ENCODE measurements at regions not wholly inside any gene's neighbourhood (a gene's known extent, or its start where the extent isn't known, plus 50 kb on each side); places are given as distances from the start of the nearest gene placed in this dataset.

GRCh38 chr9:87211669-87212068 lies 264.4 kb upstream of the GAS1 start:
- DNase-seq = no peak

GRCh38 chr9:87212605-87213021 lies 265.3 kb upstream of the GAS1 start:
- peak; percentile 66 for DNase-seq

- DNase-seq = peak; percentile 74
These were observed 266.6 kb upstream of the GAS1 start for GRCh38 chr9:87213948-87214347.

- DNase-seq = no peak
These were observed 267.7 kb upstream of the GAS1 start for GRCh38 chr9:87214991-87215390.

DNA sequence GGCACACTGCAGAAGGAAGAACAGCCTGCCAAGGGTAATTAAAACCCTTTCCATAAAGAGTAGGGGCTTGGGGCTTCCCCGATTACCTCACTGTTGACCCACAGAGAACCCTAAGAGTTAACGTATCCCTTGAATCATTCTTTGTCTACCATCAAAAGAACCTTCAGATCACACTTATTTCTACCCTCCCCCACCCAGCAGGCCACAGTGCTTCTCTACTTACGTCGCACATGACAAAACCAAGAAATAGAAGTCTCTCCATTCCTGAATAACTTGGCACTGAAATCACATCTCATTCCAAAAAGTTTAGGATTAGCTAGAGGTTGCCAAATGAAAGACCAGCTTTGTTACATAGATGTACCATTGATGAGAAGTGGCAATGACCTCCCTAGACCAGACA lies 268.7 kb upstream of the GAS1 start:
- no peak for DNase-seq

GRCh38 chr9:87216897-87217455 lies 269.7 kb upstream of the GAS1 start:
- DNase-seq = no peak

GRCh38 chr9:87223392-87224246 lies 274.0 kb upstream of the DAPK1 start:
- DNase-seq = peak; percentile 71

DNA sequence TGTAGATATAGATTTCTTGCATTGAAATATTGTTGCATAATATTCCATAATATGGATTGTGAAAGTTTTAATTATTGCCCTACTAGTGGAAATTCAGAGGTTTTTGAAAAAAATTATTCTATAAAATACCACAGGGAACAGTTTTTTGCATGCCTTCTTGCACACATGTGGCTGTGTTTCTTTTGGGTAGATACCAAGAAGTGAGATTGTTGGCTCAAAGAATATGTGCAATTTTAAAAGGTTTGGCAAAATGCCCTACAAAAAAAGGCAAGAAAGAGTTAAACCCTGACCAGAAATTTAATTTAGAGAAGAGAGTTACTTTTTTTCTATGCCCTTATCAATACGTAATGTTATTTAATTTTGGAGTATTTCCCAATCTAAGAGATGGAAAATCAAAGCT lies 270.8 kb upstream of the DAPK1 start:
- DNase-seq = peak; percentile 63

DNA sequence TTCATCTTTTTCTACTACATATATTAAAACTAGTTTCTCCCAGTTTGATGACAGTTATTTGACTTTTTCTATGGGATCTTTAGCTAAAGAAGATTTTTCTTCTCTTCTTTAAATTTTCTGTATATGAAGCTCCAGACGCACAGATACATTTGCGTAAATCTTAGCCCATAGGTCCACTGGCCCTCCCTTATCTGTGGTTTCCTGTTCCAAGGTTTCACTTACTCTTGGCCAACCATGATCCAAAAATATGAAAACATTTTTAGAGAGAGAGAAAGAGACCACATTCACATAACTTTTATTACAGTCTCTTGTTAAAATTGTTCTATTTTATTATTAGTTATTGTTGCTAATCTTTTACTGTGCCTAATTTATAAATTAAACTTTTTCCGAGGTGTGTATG lies 270.2 kb upstream of the DAPK1 start:
- DNase-seq = no peak

GRCh38 chr9:87229108-87229507 lies 268.6 kb upstream of the DAPK1 start:
- DNase-seq = no peak

GRCh38 chr9:87233431-87233830 lies 264.2 kb upstream of the DAPK1 start:
- no peak for DNase-seq

GRCh38 chr9:87233899-87234455 lies 263.7 kb upstream of the DAPK1 start:
- DNase-seq = peak; percentile 72

GRCh38 chr9:87234854-87235253 lies 262.8 kb upstream of the DAPK1 start:
- no peak for DNase-seq

DNA sequence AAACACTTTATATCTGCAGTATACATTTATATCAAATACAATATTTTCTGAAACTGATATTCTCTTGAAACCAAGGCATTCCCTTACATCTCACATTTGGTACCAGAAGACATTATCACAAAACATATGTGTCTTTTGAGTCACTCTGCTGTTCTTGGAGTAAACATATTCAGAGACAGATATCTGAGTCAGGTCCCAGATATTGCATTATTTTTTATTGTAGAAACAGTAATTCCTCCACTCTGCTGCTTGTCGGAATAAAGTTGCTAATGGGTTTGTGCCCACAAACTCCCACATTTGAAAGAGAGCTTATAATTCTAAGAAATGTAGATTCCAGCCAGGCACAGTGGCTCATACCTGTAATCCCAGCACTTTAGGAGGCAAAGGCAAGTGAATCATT lies 261.1 kb upstream of the DAPK1 start:
- peak; percentile 21 for DNase-seq

DNA sequence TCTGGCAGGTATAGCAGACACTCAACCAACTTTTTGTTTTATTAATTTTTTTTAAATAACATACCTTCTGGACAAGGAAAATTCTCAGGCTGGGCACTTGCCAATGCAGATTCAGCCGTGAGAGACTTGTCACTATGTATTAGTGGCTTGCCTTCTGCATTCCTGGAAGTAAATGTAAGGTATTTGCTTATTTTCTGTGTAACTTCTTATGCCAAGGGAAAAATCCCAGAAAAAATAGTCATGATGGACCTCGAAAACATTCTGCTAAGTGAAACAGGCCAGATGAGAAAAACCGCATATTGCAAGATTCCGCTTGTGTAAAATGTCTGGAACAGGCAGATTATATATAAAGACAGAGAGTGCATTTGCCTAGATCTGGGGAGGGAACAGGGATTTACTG lies 260.3 kb upstream of the DAPK1 start:
- peak; percentile 84 for DNase-seq

GRCh38 chr9:87238545-87238944 lies 259.1 kb upstream of the DAPK1 start:
- no peak for DNase-seq

DNA sequence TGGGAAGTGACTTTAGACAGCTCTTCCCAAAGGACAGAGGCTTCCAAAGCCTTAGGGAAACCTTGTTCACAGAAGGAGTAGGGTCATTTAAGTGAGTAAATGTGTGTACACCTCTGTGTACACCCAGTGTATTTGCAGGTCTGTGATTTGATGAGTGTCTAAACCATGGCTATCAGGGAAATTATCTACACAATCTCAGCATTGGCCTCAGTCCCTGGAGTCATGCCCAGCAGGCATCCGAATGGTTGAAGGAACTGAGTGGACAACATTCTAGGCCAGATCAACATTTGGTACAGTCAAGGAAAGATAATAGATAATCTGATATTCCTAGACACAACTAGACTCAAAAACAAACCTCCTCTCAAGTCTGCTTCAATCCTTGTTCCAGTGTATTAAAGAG lies 258.4 kb upstream of the DAPK1 start:
- DNase-seq = no peak

DNA sequence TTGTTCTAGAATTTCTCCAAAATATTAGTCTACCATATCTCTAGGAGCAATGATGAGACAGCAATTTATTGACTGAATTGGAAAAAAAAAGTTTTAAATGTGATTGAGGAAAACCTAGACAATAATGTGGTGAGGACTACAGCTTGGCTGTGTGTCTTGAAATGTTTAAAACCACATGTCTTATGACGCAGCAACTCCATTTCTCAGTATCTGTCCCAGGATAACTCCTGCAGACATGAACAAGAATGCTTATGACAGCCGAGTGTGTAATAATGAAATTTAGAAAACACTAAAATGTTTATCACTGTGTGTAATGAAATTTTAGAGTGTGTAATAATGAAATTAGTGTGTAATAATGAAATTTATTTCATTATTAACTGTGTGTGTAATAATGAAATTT lies 254.1 kb upstream of the DAPK1 start:
- peak; percentile 71 for DNase-seq

- no peak for DNase-seq
These were observed 252.4 kb upstream of the DAPK1 start for GRCh38 chr9:87245271-87245670.

GRCh38 chr9:87247097-87247496 lies 250.6 kb upstream of the DAPK1 start:
- no peak for DNase-seq

- no peak for DNase-seq
These were observed 248.6 kb upstream of the DAPK1 start for GRCh38 chr9:87249029-87249428.

GRCh38 chr9:87250205-87250604 lies 247.5 kb upstream of the DAPK1 start:
- no peak for DNase-seq

GRCh38 chr9:87255431-87256155 lies 242.1 kb upstream of the DAPK1 start:
- no peak for DNase-seq

DNA sequence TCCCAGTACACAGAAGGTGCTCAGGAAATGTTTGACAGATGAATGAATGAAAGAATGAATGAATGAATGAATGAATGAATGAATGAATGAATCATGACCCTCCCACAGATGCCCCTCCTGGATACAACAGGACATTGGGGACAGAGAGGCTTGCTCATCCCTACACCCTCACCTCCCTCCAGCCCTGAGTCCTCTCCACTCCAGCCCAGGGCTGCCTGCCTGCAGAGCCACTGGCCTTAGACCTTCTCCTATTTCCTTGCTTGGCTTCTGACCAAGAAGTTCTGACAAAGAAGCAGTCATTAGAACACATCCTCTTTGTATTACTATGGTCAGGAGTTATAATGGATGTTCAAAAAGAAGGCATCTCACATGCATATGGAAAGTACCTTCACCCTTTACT lies 240.7 kb upstream of the DAPK1 start:
- peak; percentile 35 for DNase-seq
